ENCODE measurements at regions not wholly inside any gene's neighbourhood (a gene's known extent, or its start where the extent isn't known, plus 50 kb on each side); places are given as distances from the start of the nearest gene placed in this dataset.

GRCh38 chr12:97923546-97923945 is 460.9 kb downstream of the RMST start:
- no peak for DNase-seq (ENCODE audit: low read depth)

GRCh38 chr12:97924122-97924521 is 461.5 kb downstream of the RMST start:
- DNase-seq (ENCODE audit: low read depth): no peak

- no peak for DNase-seq (ENCODE audit: low read depth)
Measured at GRCh38 chr12:97927977-97928376, 465.4 kb downstream of the RMST start.

- no peak for DNase-seq (ENCODE audit: low read depth)
Measured at GRCh38 chr12:97936165-97936564, 473.6 kb downstream of the RMST start.

- DNase-seq (ENCODE audit: low read depth): no peak
Measured at GRCh38 chr12:97938031-97938430, 475.4 kb downstream of the RMST start.

- DNase-seq (ENCODE audit: low read depth): no peak
Measured at GRCh38 chr12:97939156-97939555, 476.6 kb downstream of the RMST start.

- DNase-seq (ENCODE audit: low read depth): no peak
Measured at GRCh38 chr12:97940105-97940504, 477.5 kb downstream of the RMST start.

GRCh38 chr12:97940629-97941028 is 478.0 kb downstream of the RMST start:
- DNase-seq (ENCODE audit: low read depth): no peak

GRCh38 chr12:97941686-97942354 is 479.2 kb downstream of the RMST start:
- DNase-seq (ENCODE audit: low read depth): no peak

- no peak for DNase-seq (ENCODE audit: low read depth)
Measured at GRCh38 chr12:97943359-97943758, 480.8 kb downstream of the RMST start.

GRCh38 chr12:97944576-97944975 is 482.0 kb downstream of the RMST start:
- no peak for DNase-seq (ENCODE audit: low read depth)

- no peak for DNase-seq (ENCODE audit: low read depth)
Measured at GRCh38 chr12:97946701-97947100, 484.1 kb downstream of the RMST start.

GRCh38 chr12:97948591-97948990 is 486.0 kb downstream of the RMST start:
- no peak for DNase-seq (ENCODE audit: low read depth)

GRCh38 chr12:97951239-97951638 is 488.6 kb downstream of the RMST start:
- no peak for DNase-seq (ENCODE audit: low read depth)

GRCh38 chr12:97951717-97952116 is 489.1 kb downstream of the RMST start:
- DNase-seq (ENCODE audit: low read depth): no peak

GRCh38 chr12:97957109-97957508 is 494.5 kb downstream of the RMST start:
- DNase-seq (ENCODE audit: low read depth): no peak

GRCh38 chr12:97960225-97960624 is 497.6 kb downstream of the RMST start:
- no peak for DNase-seq (ENCODE audit: low read depth)

- DNase-seq (ENCODE audit: low read depth): no peak
Measured at GRCh38 chr12:97960741-97961608, 498.4 kb downstream of the RMST start.

- no peak for DNase-seq (ENCODE audit: low read depth)
Measured at GRCh38 chr12:97967831-97968230, 505.2 kb downstream of the RMST start.

GRCh38 chr12:97968641-97969197 is 506.1 kb downstream of the RMST start:
- no peak for DNase-seq (ENCODE audit: low read depth)

- DNase-seq (ENCODE audit: low read depth): no peak
Measured at GRCh38 chr12:97977870-97978405, 515.3 kb downstream of the RMST start.

- DNase-seq (ENCODE audit: low read depth): no peak
Measured at GRCh38 chr12:97982684-97983083, 520.1 kb downstream of the RMST start.

Data from LHCN-M2 (cell line).